NCI-H146 treated with DMSO at 0.1 percent for 48 hours (cell line): ENCODE measurements at regions not wholly inside any gene's neighbourhood (a gene's known extent, or its start where the extent isn't known, plus 50 kb on each side); places are given as distances from the start of the nearest gene placed in this dataset.
"Not testable (repeated sequence)": the region's sequence is repeated elsewhere in the genome, so short reads cannot be mapped to it uniquely, and the experiment has no call there.

Experiments used
- DNase-seq: peaks from one replicate; lab custom pipeline; 2025; ENCODE audit not compliant: unreplicated experiment; lab: John Stamatoyannopoulos, UW

- peak; percentile 33 for DNase-seq
Measured at GRCh38 chr15:98085003-98085639, 124.6 kb downstream of the ARRDC4 start.

GRCh38 chr15:98088307-98088945, 127.9 kb downstream of the ARRDC4 start:
- DNase-seq: not testable (repeated sequence)

- DNase-seq: not testable (repeated sequence)
Measured at GRCh38 chr15:98089352-98089751, 128.8 kb downstream of the ARRDC4 start.

GRCh38 chr15:98097986-98098385, 137.5 kb downstream of the ARRDC4 start:
- not testable (repeated sequence) for DNase-seq

- DNase-seq: not testable (repeated sequence)
Measured at GRCh38 chr15:98100606-98101005, 140.1 kb downstream of the ARRDC4 start.

- DNase-seq: no peak
Measured at GRCh38 chr15:98103570-98103969, 143.1 kb downstream of the ARRDC4 start.

GRCh38 chr15:98104386-98105151, 144.1 kb downstream of the ARRDC4 start:
- not testable (repeated sequence) for DNase-seq

GRCh38 chr15:98106615-98107194, 146.2 kb downstream of the ARRDC4 start:
- not testable (repeated sequence) for DNase-seq

GRCh38 chr15:98111806-98112205, 151.3 kb downstream of the ARRDC4 start:
- no peak for DNase-seq

- no peak for DNase-seq
Measured at GRCh38 chr15:98113327-98113726, 152.8 kb downstream of the ARRDC4 start.

GRCh38 chr15:98120561-98120960, 160.1 kb downstream of the ARRDC4 start:
- DNase-seq: no peak

GRCh38 chr15:98121536-98121935, 161.0 kb downstream of the ARRDC4 start:
- DNase-seq: no peak

GRCh38 chr15:98121957-98122356, 161.5 kb downstream of the ARRDC4 start:
- no peak for DNase-seq

- DNase-seq: no peak
Measured at GRCh38 chr15:98123297-98123696, 162.8 kb downstream of the ARRDC4 start.

GRCh38 chr15:98123834-98124233, 163.3 kb downstream of the ARRDC4 start:
- no peak for DNase-seq

GRCh38 chr15:98124581-98124980, 164.1 kb downstream of the ARRDC4 start:
- DNase-seq: no peak

GRCh38 chr15:98126326-98127085, 166.0 kb downstream of the ARRDC4 start:
- no peak for DNase-seq

GRCh38 chr15:98127586-98127985, 167.1 kb downstream of the ARRDC4 start:
- DNase-seq: peak; percentile 67

GRCh38 chr15:98131924-98132323, 171.4 kb downstream of the ARRDC4 start:
- no peak for DNase-seq

GRCh38 chr15:98134905-98135304, 174.4 kb downstream of the ARRDC4 start:
- DNase-seq: no peak

GRCh38 chr15:98138910-98139309, 178.4 kb downstream of the ARRDC4 start:
- no peak for DNase-seq
